ENCODE measurements at regions not wholly inside any gene's neighbourhood (a gene's known extent, or its start where the extent isn't known, plus 50 kb on each side); places are given as distances from the start of the nearest gene placed in this dataset.

GRCh38 chr17:77512062-77512946 lies 371.5 kb downstream of the SEC14L1 start (continued):
- TF ChIP-seq SRSF4 (IDR thresholded peaks at IDR 0.05; ENCODE audit: low read depth, low read length, poor library complexity, severe bottlenecking) (no peak), ZNF253 (CRISPR knock-in tag; IDR thresholded peaks at IDR 0.05; ENCODE audit: borderline replicate concordance) (no peak), HIC2 (CRISPR knock-in tag; IDR thresholded peaks at IDR 0.05; ENCODE audit: low read depth) (0 out of 2 replicates have a peak, but pooled peaks have one; percentile 37), RERE (CRISPR knock-in tag; IDR thresholded peaks at IDR 0.05; ENCODE audit: low read depth) (peak; percentile 88; the same call in 1 of the 2 replicates), ZNF788 (CRISPR knock-in tag; IDR thresholded peaks at IDR 0.05; ENCODE audit: borderline replicate concordance) (0 out of 2 replicates have a peak, but pooled peaks have one; percentile 43), TERF1 (CRISPR knock-in tag; IDR thresholded peaks at IDR 0.05) (no peak), ZBTB20 (CRISPR knock-in tag; IDR thresholded peaks at IDR 0.05; ENCODE audit: borderline replicate concordance, low read depth) (peak; percentile 98; the same call in 1 of the 2 replicates), ZNF451 (CRISPR knock-in tag; IDR thresholded peaks at IDR 0.05) (no peak), POLR2AphosphoS2 (IDR thresholded peaks at IDR 0.05; ENCODE audit: low read depth, low read length) (no peak), ZNF468 (CRISPR knock-in tag; IDR thresholded peaks at IDR 0.05) (no peak), ZNF142 (CRISPR knock-in tag; IDR thresholded peaks at IDR 0.05) (no peak), SMARCE1 (IDR thresholded peaks at IDR 0.05; ENCODE audit: borderline replicate concordance) (no peak), ZNF564 (CRISPR knock-in tag; IDR thresholded peaks at IDR 0.05) (peak; percentile 79; the same call in 1 of the 2 replicates)

Measured in HepG2 (cell line).